ENCODE measurements at regions not wholly inside any gene's neighbourhood (a gene's known extent, or its start where the extent isn't known, plus 50 kb on each side); places are given as distances from the start of the nearest gene placed in this dataset.
A peak's percentile ranks its signal among the peaks of the same experiment; 100 is the strongest.

- H3K4me2 ChIP-seq (ENCODE audit: low read length) = no peak overlapping the region
- no peaks in the 10 kb centered on the region for H3K36me3 ChIP-seq (replicated peaks; ENCODE audit: low read depth, low read length)
- no peaks in the 10 kb centered on the region for H3K79me2 ChIP-seq (ENCODE audit: low read length)
- no peak overlapping the region for H3K4me3 ChIP-seq (ENCODE audit: low read length)
- no peaks in the 10 kb centered on the region for H3K27me3 ChIP-seq (ENCODE audit: low read depth, low read length)
- TF ChIP-seq EZH2phosphoT487 (IDR thresholded peaks at IDR 0.05; ENCODE audit: low read depth) (no peak), CTCF (IDR thresholded peaks at IDR 0.05; ENCODE audit: low read depth, low read length) (peak; percentile 11; the same call in 1 of the 2 replicates)
- H2AFZ ChIP-seq (ENCODE audit: low read depth, low read length) = no peak overlapping the region
- H3K4me1 ChIP-seq (ENCODE audit: low read length) = no peaks in the 10 kb centered on the region
- no peak overlapping the region for H3K27ac ChIP-seq (ENCODE audit: low read length)
- no peak overlapping the region for H3K9ac ChIP-seq (ENCODE audit: low read length)
- H3K9me3 ChIP-seq (ENCODE audit: insufficient read depth, low read length) = no peaks in the 10 kb centered on the region
- no peaks in the 10 kb centered on the region for H4K20me1 ChIP-seq (ENCODE audit: insufficient read depth, low read length)
Measured at GRCh38 chr12:130013771-130014484, 110.1 kb upstream of the TMEM132D start.

GRCh38 chr12:130014485-130014807 is 110.6 kb upstream of the TMEM132D start:
- Histone ChIP-seq H2AFZ (ENCODE audit: low read depth, low read length) (no peak overlapping the region), H3K9ac (ENCODE audit: low read length) (no peak overlapping the region), H3K9me3 (ENCODE audit: insufficient read depth, low read length) (no peaks in the 10 kb centered on the region), H4K20me1 (ENCODE audit: insufficient read depth, low read length) (no peaks in the 10 kb centered on the region), H3K4me3 (ENCODE audit: low read length) (no peak overlapping the region), H3K4me1 (ENCODE audit: low read length) (no peaks in the 10 kb centered on the region), H3K4me2 (ENCODE audit: low read length) (no peak overlapping the region), H3K36me3 (replicated peaks; ENCODE audit: low read depth, low read length) (no peaks in the 10 kb centered on the region), H3K27ac (ENCODE audit: low read length) (no peak overlapping the region), H3K27me3 (ENCODE audit: low read depth, low read length) (no peaks in the 10 kb centered on the region), H3K79me2 (ENCODE audit: low read length) (no peaks in the 10 kb centered on the region)
- TF ChIP-seq CTCF (IDR thresholded peaks at IDR 0.05; ENCODE audit: low read depth, low read length) (no peak), EZH2phosphoT487 (IDR thresholded peaks at IDR 0.05; ENCODE audit: low read depth) (no peak)

GRCh38 chr12:130016194-130016593 is 112.4 kb upstream of the TMEM132D start:
- H3K27me3 ChIP-seq (ENCODE audit: low read depth, low read length) = no peaks in the 10 kb centered on the region
- H3K27ac ChIP-seq (ENCODE audit: low read length) = no peak overlapping the region
- no peak overlapping the region for H3K4me2 ChIP-seq (ENCODE audit: low read length)
- H3K9me3 ChIP-seq (ENCODE audit: insufficient read depth, low read length) = no peaks in the 10 kb centered on the region
- H3K79me2 ChIP-seq (ENCODE audit: low read length) = no peaks in the 10 kb centered on the region
- H2AFZ ChIP-seq (ENCODE audit: low read depth, low read length) = no peak overlapping the region
- H3K4me1 ChIP-seq (ENCODE audit: low read length) = no peaks in the 10 kb centered on the region
- no peak overlapping the region for H3K9ac ChIP-seq (ENCODE audit: low read length)
- no peak overlapping the region for H3K4me3 ChIP-seq (ENCODE audit: low read length)
- no peaks in the 10 kb centered on the region for H4K20me1 ChIP-seq (ENCODE audit: insufficient read depth, low read length)
- no peaks in the 10 kb centered on the region for H3K36me3 ChIP-seq (replicated peaks; ENCODE audit: low read depth, low read length)
- no peak for TF ChIP-seq CTCF (IDR thresholded peaks at IDR 0.05; ENCODE audit: low read depth, low read length)
- TF ChIP-seq EZH2phosphoT487 (IDR thresholded peaks at IDR 0.05; ENCODE audit: low read depth) = no peak

GRCh38 chr12:130016986-130017385 is 113.2 kb upstream of the TMEM132D start:
- no peaks in the 10 kb centered on the region for H3K36me3 ChIP-seq (replicated peaks; ENCODE audit: low read depth, low read length)
- no peak overlapping the region for H3K4me2 ChIP-seq (ENCODE audit: low read length)
- H4K20me1 ChIP-seq (ENCODE audit: insufficient read depth, low read length) = no peaks in the 10 kb centered on the region
- no peak overlapping the region for H3K9ac ChIP-seq (ENCODE audit: low read length)
- no peaks in the 10 kb centered on the region for H3K4me1 ChIP-seq (ENCODE audit: low read length)
- no peaks in the 10 kb centered on the region for H3K79me2 ChIP-seq (ENCODE audit: low read length)
- no peak overlapping the region for H3K4me3 ChIP-seq (ENCODE audit: low read length)
- H3K27me3 ChIP-seq (ENCODE audit: low read depth, low read length) = no peaks in the 10 kb centered on the region
- no peak overlapping the region for H3K27ac ChIP-seq (ENCODE audit: low read length)
- no peaks in the 10 kb centered on the region for H3K9me3 ChIP-seq (ENCODE audit: insufficient read depth, low read length)
- H2AFZ ChIP-seq (ENCODE audit: low read depth, low read length) = no peak overlapping the region
- no peak for TF ChIP-seq CTCF (IDR thresholded peaks at IDR 0.05; ENCODE audit: low read depth, low read length)
- no peak for TF ChIP-seq EZH2phosphoT487 (IDR thresholded peaks at IDR 0.05; ENCODE audit: low read depth)
